MCF 10A (cell line): ENCODE measurements at regions not wholly inside any gene's neighbourhood (a gene's known extent, or its start where the extent isn't known, plus 50 kb on each side); places are given as distances from the start of the nearest gene placed in this dataset.

Experiments used
- BruUV-seq: library from RNA; stranded (reverse); fragments of 400-500 nt; replicated peaks from 2 replicates; lab custom pipeline; 2021; lab: Mats Ljungman, UMichigan
- CTCF ChIA-PET: fragments of 300-600 bp; sonication (Branson Sonifier 250); formaldehyde crosslinking; extraction: SDS; loops from one replicate; lab custom pipeline; 2021; ENCODE audit warnings: antibody characterized with exemption, inconsistent platforms; lab: Yijun Ruan, JAX
- POLR2A ChIA-PET: fragments of 300-600, 350-650 bp; sonication (Branson Sonifier 250); formaldehyde crosslinking; extraction: SDS; loops from one replicate; lab custom pipeline; 2020; ENCODE audit warnings: antibody characterized with exemption, inconsistent platforms; lab: Yijun Ruan, JAX
- DNase-seq: peaks from one replicate; pipeline ENCODE4 v3.0.0-alpha.2; 2018; ENCODE audit not compliant: unreplicated experiment
- H3K27ac Mint-ChIP-seq: one replicate; pipeline ENCODE4 v1.8.0; 2022; ENCODE audit warnings: mild to moderate bottlenecking, low read depth, mixed read lengths; ENCODE audit not compliant: unreplicated experiment
- H3K27me3 Mint-ChIP-seq: one replicate; pipeline ENCODE4 v1.8.0; 2022; ENCODE audit warnings: mixed read lengths; ENCODE audit not compliant: insufficient read depth, unreplicated experiment
- H3K36me3 Mint-ChIP-seq: one replicate; pipeline ENCODE4 v1.8.0; 2022; ENCODE audit warnings: mild to moderate bottlenecking, moderate library complexity, mixed read lengths; ENCODE audit not compliant: insufficient read depth, unreplicated experiment
- H3K4me1 Mint-ChIP-seq: one replicate; pipeline ENCODE4 v1.8.0; 2022; ENCODE audit warnings: mixed read lengths; ENCODE audit not compliant: insufficient read depth, unreplicated experiment
- H3K4me3 Mint-ChIP-seq: one replicate; pipeline ENCODE4 v1.8.0; 2022; ENCODE audit warnings: mild to moderate bottlenecking, moderate library complexity, mixed read lengths; ENCODE audit not compliant: unreplicated experiment
- H3K9me3 Mint-ChIP-seq: one replicate; pipeline ENCODE4 v1.8.0; 2022; ENCODE audit warnings: mixed read lengths; ENCODE audit not compliant: unreplicated experiment
- CTCF ChIP-seq: fragments of 200-600 bp; IDR thresholded peaks from one replicate; pipeline ENCODE4 v1.8.0; 2022; ENCODE audit warnings: antibody characterized with exemption, mild to moderate bottlenecking; ENCODE audit not compliant: unreplicated experiment
- intact Hi-C: fragments of 100-400 bp; cut with micrococcal nuclease; formaldehyde crosslinking; loops from 2 replicates; pipeline ENCODE4 v1.14.1; 2022

- no peak overlapping the region for H3K4me3 Mint-ChIP-seq
- intact Hi-C loops = no loop called here
- no peaks in the 10 kb centered on the region for H3K9me3 Mint-ChIP-seq
- H3K27ac Mint-ChIP-seq = no peak overlapping the region
- BruUV-seq = no TSS peak
- H3K36me3 Mint-ChIP-seq = no peaks in the 10 kb centered on the region
- ChIA-PET CTCF (no interaction called here), POLR2A (no interaction called here)
- no peak for TF ChIP-seq CTCF
- H3K4me1 Mint-ChIP-seq = no peaks in the 10 kb centered on the region
- peaks cover 56% of the 10 kb centered on the region for H3K27me3 Mint-ChIP-seq
- DNase-seq = no peak
Measured at GRCh38 chr7:97667359-97667758, 64.5 kb upstream of the TAC1 start.

GRCh38 chr7:97671571-97671970, 60.3 kb upstream of the TAC1 start:
- POLR2A ChIA-PET = no interaction called here
- no peak overlapping the region for H3K27ac Mint-ChIP-seq
- no peaks in the 10 kb centered on the region for H3K4me1 Mint-ChIP-seq
- DNase-seq = peak; percentile 29
- peaks cover 38% of the 10 kb centered on the region for H3K27me3 Mint-ChIP-seq
- BruUV-seq = no TSS peak
- intact Hi-C loops = no loop called here
- no peak for TF ChIP-seq CTCF
- H3K36me3 Mint-ChIP-seq = no peaks in the 10 kb centered on the region
- no peaks in the 10 kb centered on the region for H3K9me3 Mint-ChIP-seq
- CTCF ChIA-PET = no interaction called here
- no peak overlapping the region for H3K4me3 Mint-ChIP-seq

- no peak for TF ChIP-seq CTCF
- H3K36me3 Mint-ChIP-seq = no peaks in the 10 kb centered on the region
- intact Hi-C loops = no loop called here
- ChIA-PET CTCF (interaction anchor here (0.6 to 0.9 kb wide), 3 partner anchors 8 to 156 kb away, joined by 3 to 4 read pairs (median 3); no protein-coding TSS in a partner anchor), POLR2A (no interaction called here)
- no peaks in the 10 kb centered on the region for H3K9me3 Mint-ChIP-seq
- peaks cover 64% of the 10 kb centered on the region for H3K27me3 Mint-ChIP-seq
- H3K27ac Mint-ChIP-seq = no peak overlapping the region
- no peak overlapping the region for H3K4me3 Mint-ChIP-seq
- DNase-seq = no peak
- no TSS peak for BruUV-seq
- H3K4me1 Mint-ChIP-seq = no peaks in the 10 kb centered on the region
Measured at GRCh38 chr7:97680622-97681021, 51.3 kb upstream of the TAC1 start.
